ENCODE measurements at regions not wholly inside any gene's neighbourhood (a gene's known extent, or its start where the extent isn't known, plus 50 kb on each side); places are given as distances from the start of the nearest gene placed in this dataset.

DNA sequence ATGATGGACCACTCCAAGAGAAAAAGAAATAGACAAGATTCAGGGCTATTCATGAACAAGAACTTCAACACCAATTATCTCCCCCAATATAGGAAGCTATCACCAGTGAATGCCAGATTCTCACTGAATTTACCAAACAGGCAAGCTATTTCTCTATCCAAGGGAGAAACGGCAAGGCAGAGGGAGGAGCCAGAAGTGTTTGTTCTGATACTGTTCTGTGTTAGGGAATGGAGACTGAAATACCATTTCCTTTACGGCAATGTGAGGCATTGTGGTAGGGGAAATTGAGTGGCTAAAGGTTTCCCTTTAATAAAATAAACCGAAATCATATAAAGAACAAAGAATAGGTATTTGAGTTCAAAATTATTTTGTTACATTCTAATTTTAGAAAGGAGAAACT lies 68.0 kb upstream of the ALDH1A1 start:
- no peak for DNase-seq (ENCODE audit: extremely low read depth in 1 of 2, low read depth in 1 of 2)

DNA sequence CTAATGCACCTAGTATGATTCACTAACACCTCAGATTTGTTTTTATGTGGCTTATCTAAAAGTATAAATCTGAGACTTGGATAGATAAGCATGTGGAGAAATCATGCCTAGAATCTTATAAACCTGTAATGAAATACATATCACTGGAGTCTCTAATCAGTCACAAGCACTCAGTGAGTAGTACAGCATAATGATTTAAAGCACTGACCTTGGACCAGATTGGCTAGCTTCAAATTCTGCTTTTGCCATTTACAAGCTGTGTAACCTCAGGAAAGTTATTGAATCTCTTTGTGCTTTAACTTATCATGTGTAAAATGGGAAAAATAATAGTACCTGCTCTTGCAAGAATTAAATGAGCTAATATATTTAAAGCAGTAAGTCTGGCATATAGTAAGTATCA lies 61.2 kb upstream of the ALDH1A1 start:
- DNase-seq (ENCODE audit: extremely low read depth in 1 of 2, low read depth in 1 of 2): no peak

DNA sequence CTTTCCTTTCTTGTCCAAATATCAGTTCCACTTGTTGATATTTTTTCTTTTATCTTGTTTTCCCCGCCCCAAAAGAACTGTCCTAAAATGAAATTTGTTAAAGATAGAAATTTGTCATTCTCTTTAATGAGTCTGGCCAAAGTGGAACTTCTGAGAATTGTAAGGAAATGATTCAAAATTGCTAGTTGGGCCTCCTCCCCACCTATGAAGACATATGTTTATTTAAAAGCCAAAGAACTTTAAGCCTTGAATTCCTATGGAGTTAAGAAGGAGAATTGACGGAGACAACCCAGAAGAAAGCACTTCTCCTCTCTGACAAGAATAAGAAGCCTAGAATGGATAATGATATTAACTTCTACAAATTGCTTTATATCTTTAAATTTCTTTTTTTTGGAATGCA lies 59.1 kb upstream of the ALDH1A1 start:
- no peak for DNase-seq (ENCODE audit: extremely low read depth in 1 of 2, low read depth in 1 of 2)

DNA sequence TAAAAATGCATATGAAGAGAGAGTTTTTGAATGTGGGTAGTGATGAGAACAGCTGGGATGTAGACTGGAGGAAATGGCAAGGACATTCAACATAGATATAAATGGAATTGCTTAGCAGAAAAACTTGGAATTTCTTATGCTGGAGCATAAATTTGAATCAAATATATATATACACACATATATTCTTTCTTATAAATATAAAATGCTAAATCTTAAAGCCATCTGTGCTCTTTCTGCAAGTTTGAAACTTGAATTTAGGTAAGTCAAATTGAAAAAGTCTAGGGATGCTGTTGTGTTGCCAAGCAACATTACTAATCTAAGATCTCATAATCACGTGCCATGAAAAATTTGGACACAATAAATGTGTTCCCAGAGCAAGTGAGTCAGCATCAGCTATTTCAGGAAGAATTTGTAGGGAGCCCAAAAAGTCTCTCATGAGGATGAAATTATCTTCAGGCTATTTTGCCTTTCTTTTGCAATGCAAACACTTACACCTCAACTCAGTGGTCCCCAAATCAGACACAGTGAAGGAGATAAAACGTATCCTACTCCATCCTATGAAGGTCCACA lies 58.4 kb upstream of the ALDH1A1 start:
- DNase-seq (ENCODE audit: extremely low read depth in 1 of 2, low read depth in 1 of 2): no peak

DNA sequence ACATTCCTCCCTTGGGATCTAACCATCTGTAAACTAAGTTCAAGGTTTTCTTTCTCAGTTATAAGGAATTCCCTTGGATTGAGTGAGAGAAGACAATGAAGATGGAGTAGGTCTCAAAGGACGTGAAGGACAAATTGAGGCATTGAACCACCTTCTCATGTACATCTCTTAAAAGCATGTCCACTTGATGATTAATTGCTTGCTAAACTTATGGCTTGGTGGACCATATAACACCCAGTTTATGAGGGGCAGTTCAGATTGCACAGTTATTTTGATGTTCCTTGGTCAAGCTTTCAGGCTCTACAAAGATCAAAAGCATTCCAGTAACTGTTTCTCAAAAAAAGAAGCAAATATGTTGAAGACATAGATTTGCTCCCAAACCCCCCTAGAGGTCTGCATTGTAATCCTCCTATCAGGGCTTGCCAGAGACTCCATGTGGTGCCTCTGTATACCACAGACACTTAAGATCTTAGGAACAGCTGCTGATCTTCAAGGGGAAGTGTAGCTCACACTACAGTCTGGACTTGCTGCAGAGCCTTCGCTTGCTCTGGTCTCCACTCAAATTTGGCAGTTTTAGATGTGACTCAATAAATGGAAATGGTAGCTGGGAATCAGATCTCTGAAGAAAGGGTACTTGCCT lies 56.9 kb upstream of the ALDH1A1 start:
- no peak for DNase-seq (ENCODE audit: extremely low read depth in 1 of 2, low read depth in 1 of 2)

DNA sequence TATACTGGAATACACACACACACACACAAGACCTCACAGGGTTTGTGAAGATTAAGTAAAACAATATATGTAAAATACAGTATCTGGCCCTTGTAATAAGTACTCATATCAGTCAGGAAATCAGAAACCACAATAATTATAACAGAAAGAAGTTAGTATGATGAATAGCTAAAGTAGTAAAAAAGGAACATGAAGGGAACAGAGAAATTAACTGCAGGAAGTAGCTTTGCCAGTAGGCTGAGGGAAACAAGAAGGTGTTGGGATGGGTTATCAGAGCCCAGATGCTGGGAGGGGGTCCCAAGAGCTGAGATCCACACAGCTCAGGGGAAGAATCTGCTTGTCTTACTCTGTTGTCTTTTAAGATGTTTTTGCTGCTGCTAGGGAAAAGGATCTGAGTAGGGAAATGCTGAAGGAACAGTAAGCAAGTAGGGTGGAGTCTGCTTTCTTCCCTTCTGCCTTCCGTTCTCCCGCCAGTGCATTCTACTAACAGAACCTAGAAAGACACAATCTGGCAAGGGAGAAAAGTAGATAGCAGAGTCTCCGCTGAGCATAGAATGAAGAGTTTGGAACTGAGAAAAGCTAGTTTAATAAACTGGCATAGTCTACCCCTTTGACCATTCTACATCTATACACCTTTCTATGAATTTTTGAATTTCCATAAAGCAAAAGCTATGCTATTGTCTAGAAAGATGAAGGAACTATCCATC lies 55.3 kb upstream of the ALDH1A1 start:
- DNase-seq (ENCODE audit: extremely low read depth in 1 of 2, low read depth in 1 of 2): no peak

DNA sequence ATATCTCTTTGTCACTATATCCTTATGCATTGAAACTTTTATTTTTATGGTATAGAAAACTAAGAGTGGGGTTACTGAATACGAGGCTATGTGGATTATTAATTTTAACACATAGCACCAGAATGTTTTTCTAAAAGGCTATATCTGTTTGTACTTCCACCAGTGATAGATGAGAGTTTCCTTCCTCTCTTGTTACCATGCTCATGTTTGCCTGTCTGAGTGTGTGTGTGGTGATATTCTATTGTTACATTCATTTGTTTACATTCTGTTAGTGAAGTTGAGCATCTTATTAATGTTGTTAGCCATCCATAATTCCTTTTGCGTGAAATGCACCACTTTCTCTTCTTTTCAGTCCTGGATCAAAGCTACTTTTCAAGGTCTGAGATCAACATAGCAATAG lies 54.1 kb upstream of the ALDH1A1 start:
- no peak for DNase-seq (ENCODE audit: extremely low read depth in 1 of 2, low read depth in 1 of 2)
